IPS DF 6.9 (cell line): ENCODE measurements at regions not wholly inside any gene's neighbourhood (a gene's known extent, or its start where the extent isn't known, plus 50 kb on each side); places are given as distances from the start of the nearest gene placed in this dataset.
"Not testable (repeated sequence)": the region's sequence is repeated elsewhere in the genome, so short reads cannot be mapped to it uniquely, and the experiment has no call there.

Source experiments
- DNase-seq: peaks from one replicate; pipeline ENCODE4 v3.0.0-alpha.2; 2013; ENCODE audit warnings: low read depth, low spot score
- H3K27ac ChIP-seq: one replicate; pipeline ENCODE4 v1.5.1; 2013; ENCODE audit warnings: low read length, control low read depth
- H3K27me3 ChIP-seq: 2 replicates; pipeline ENCODE4 v1.6.1; 2013; ENCODE audit warnings: mild to moderate bottlenecking, low read length; ENCODE audit not compliant: control insufficient read depth, insufficient read depth
- H3K36me3 ChIP-seq: 2 replicates; pipeline ENCODE4 v1.6.1; 2013; ENCODE audit warnings: low read length; ENCODE audit not compliant: control insufficient read depth, insufficient read depth
- H3K4me1 ChIP-seq: 2 replicates; pipeline ENCODE4 v1.6.1; 2013; ENCODE audit warnings: low read length; ENCODE audit not compliant: control insufficient read depth, insufficient read depth
- H3K4me3 ChIP-seq: 2 replicates; pipeline ENCODE4 v1.5.1; 2013; ENCODE audit warnings: mild to moderate bottlenecking, low read length
- H3K9me3 ChIP-seq: 2 replicates; pipeline ENCODE4 v1.6.1; 2013; ENCODE audit warnings: low read length, inconsistent platforms; ENCODE audit not compliant: control insufficient read depth, insufficient read depth
- WGBS: extraction: QIAGEN DNeasy Blood & Tissue Kit; methylation state at CpG from one replicate; pipeline ENCODE4 v1.1.7; 2013; ENCODE audit warnings: mixed read lengths, missing lambda C conversion rate; ENCODE audit not compliant: insufficient read length, insufficient coverage; 5-methylcytosine and 5-hydroxymethylcytosine counted together

GRCh38 chr22:49010070-49010863 is 817.4 kb downstream of the BRD1 start:
- H3K9me3 ChIP-seq: peaks cover 40% of the 10 kb centered on the region
- no peaks in the 10 kb centered on the region for H3K27me3 ChIP-seq
- H3K4me3 ChIP-seq: no peak overlapping the region
- no peak for DNase-seq
- no peak overlapping the region for H3K27ac ChIP-seq
- no peaks in the 10 kb centered on the region for H3K4me1 ChIP-seq
- H3K36me3 ChIP-seq: no peaks in the 10 kb centered on the region
- WGBS: no CpG with 5 or more reads among the region's 25 CpGs

- peaks cover 38% of the 10 kb centered on the region for H3K9me3 ChIP-seq
- no CpG with 5 or more reads among the region's 12 CpGs for WGBS
- H3K27me3 ChIP-seq: no peaks in the 10 kb centered on the region
- no peak overlapping the region for H3K4me3 ChIP-seq
- H3K27ac ChIP-seq: no peak overlapping the region
- H3K36me3 ChIP-seq: no peaks in the 10 kb centered on the region
- DNase-seq: no peak
- no peaks in the 10 kb centered on the region for H3K4me1 ChIP-seq
Measured at GRCh38 chr22:49009359-49010063, 818.2 kb downstream of the BRD1 start.

GRCh38 chr22:49008682-49009235 is 818.9 kb downstream of the BRD1 start:
- no CpG with 5 or more reads among the region's 18 CpGs for WGBS
- no peaks in the 10 kb centered on the region for H3K27me3 ChIP-seq

GRCh38 chr22:49007013-49007653 is 820.5 kb downstream of the BRD1 start:
- Histone ChIP-seq H3K4me3 (no peak overlapping the region), H3K4me1 (no peaks in the 10 kb centered on the region), H3K9me3 (peaks cover 35% of the 10 kb centered on the region), H3K36me3 (no peaks in the 10 kb centered on the region), H3K27me3 (no peaks in the 10 kb centered on the region), H3K27ac (no peak overlapping the region)
- WGBS: no CpG with 5 or more reads among the region's 12 CpGs
- no peak for DNase-seq

More at GRCh38 chr22:49008682-49009235, 818.9 kb downstream of the BRD1 start:
- Histone ChIP-seq H3K27ac (no peak overlapping the region), H3K9me3 (peaks cover 34% of the 10 kb centered on the region), H3K36me3 (no peaks in the 10 kb centered on the region), H3K4me1 (no peaks in the 10 kb centered on the region), H3K4me3 (no peak overlapping the region)
- no peak for DNase-seq

- H3K4me1 ChIP-seq: no peaks in the 10 kb centered on the region
- no peaks in the 10 kb centered on the region for H3K36me3 ChIP-seq
- H3K4me3 ChIP-seq: no peak overlapping the region
- no peak overlapping the region for H3K27ac ChIP-seq
- no CpG with 5 or more reads among the region's 11 CpGs for WGBS
- H3K27me3 ChIP-seq: no peaks in the 10 kb centered on the region
- no peak for DNase-seq
- H3K9me3 ChIP-seq: peaks cover 32% of the 10 kb centered on the region
Measured at GRCh38 chr22:49006207-49007012, 821.3 kb downstream of the BRD1 start.

GRCh38 chr22:49005557-49005956 is 822.1 kb downstream of the BRD1 start:
- Histone ChIP-seq H3K27ac (no peak overlapping the region), H3K9me3 (peaks cover 29% of the 10 kb centered on the region), H3K27me3 (no peaks in the 10 kb centered on the region), H3K4me3 (no peak overlapping the region), H3K4me1 (no peaks in the 10 kb centered on the region), H3K36me3 (no peaks in the 10 kb centered on the region)
- DNase-seq: no peak
- no CpG with 5 or more reads among the region's 7 CpGs for WGBS

- Histone ChIP-seq H3K27ac (no peak overlapping the region), H3K4me1 (no peaks in the 10 kb centered on the region), H3K4me3 (no peak overlapping the region), H3K27me3 (no peaks in the 10 kb centered on the region), H3K36me3 (no peaks in the 10 kb centered on the region), H3K9me3 (peaks cover 26% of the 10 kb centered on the region)
- no peak for DNase-seq
- WGBS: no CpG with 5 or more reads among the region's 29 CpGs
Measured at GRCh38 chr22:49004484-49005399, 822.9 kb downstream of the BRD1 start.

- not testable (repeated sequence) for H3K4me3 ChIP-seq, H3K27ac ChIP-seq, H3K27me3 ChIP-seq, H3K9me3 ChIP-seq, H3K36me3 ChIP-seq, DNase-seq, H3K4me1 ChIP-seq
- no CpG with 5 or more reads among the region's 14 CpGs for WGBS
Measured at GRCh38 chr22:48997605-48998004, 830.1 kb downstream of the BRD1 start.

- H3K9me3 ChIP-seq: peaks cover 3% of the 10 kb centered on the region
- no CpG with 5 or more reads among the region's 5 CpGs for WGBS
- H3K4me3 ChIP-seq: no peak overlapping the region
- H3K4me1 ChIP-seq: no peaks in the 10 kb centered on the region
- no peak overlapping the region for H3K27ac ChIP-seq
- no peak for DNase-seq
- H3K27me3 ChIP-seq: no peaks in the 10 kb centered on the region
- no peaks in the 10 kb centered on the region for H3K36me3 ChIP-seq
Measured at GRCh38 chr22:48993655-48994054, 834.0 kb downstream of the BRD1 start.
